Trophoblast cell (in vitro differentiated cells and primary cell): ENCODE measurements at regions not wholly inside any gene's neighbourhood (a gene's known extent, or its start where the extent isn't known, plus 50 kb on each side); places are given as distances from the start of the nearest gene placed in this dataset.

ENCODE experiments used
- DNase-seq, 2 donors: peaks; one replicate each; pipeline ENCODE4 v3.0.0-alpha.2; 2016
- H2AFZ ChIP-seq: 2 replicates; pipeline ENCODE4 v1.6.1; 2013; ENCODE audit warnings: low read length, moderate library complexity, mild to moderate bottlenecking; ENCODE audit not compliant: insufficient read depth, poor library complexity
- H2AK5ac ChIP-seq: 2 replicates; pipeline ENCODE4 v1.6.1; 2013; ENCODE audit warnings: mild to moderate bottlenecking, low read length
- H2BK120ac ChIP-seq: 2 replicates; pipeline ENCODE4 v1.6.1; 2013; ENCODE audit warnings: low read length, mild to moderate bottlenecking, moderate library complexity; ENCODE audit not compliant: insufficient read depth, poor library complexity
- H2BK12ac ChIP-seq: 2 replicates; pipeline ENCODE4 v1.6.1; 2013; ENCODE audit warnings: mild to moderate bottlenecking, low read length, moderate library complexity
- H2BK5ac ChIP-seq: 2 replicates; pipeline ENCODE4 v1.6.1; 2013; ENCODE audit warnings: low read length, low read depth, moderate library complexity, mild to moderate bottlenecking; ENCODE audit not compliant: poor library complexity
- H3K14ac ChIP-seq: 2 replicates; pipeline ENCODE4 v1.6.1; 2013; ENCODE audit warnings: mild to moderate bottlenecking, low read length
- H3K18ac ChIP-seq: 2 replicates; pipeline ENCODE4 v1.6.1; 2013; ENCODE audit warnings: mild to moderate bottlenecking, low read length
- H3K23ac ChIP-seq: 2 replicates; pipeline ENCODE4 v1.6.1; 2013; ENCODE audit warnings: low read length
- H3K27ac ChIP-seq: 2 replicates; pipeline ENCODE4 v1.5.1; 2013; ENCODE audit warnings: low read depth, mild to moderate bottlenecking, inconsistent platforms, low read length, moderate library complexity
- H3K27me3 ChIP-seq: 2 replicates; pipeline ENCODE4 v1.6.1; 2013; ENCODE audit warnings: inconsistent platforms, mild to moderate bottlenecking, low read length, moderate library complexity; ENCODE audit not compliant: insufficient read depth
- H3K36me3 ChIP-seq, 2 experiments: 1 replicate in 1 of 2; 2 replicates in 1 of 2; pipeline ENCODE4 v1.6.1; 2013; ENCODE audit warnings: low read length in 2 of 2, mild to moderate bottlenecking in 2 of 2, moderate library complexity in 1 of 2; ENCODE audit not compliant: insufficient read depth in 2 of 2, control insufficient read depth in 1 of 2
- H3K4ac ChIP-seq: 2 replicates; pipeline ENCODE4 v1.6.1; 2013; ENCODE audit warnings: low read depth, mild to moderate bottlenecking, low read length, moderate library complexity
- H3K4me1 ChIP-seq, 2 experiments: 1 replicate in 1 of 2; 2 replicates in 1 of 2; pipeline ENCODE4 v1.6.1; 2013; ENCODE audit warnings: low read length in 2 of 2, mild to moderate bottlenecking in 2 of 2, moderate library complexity in 1 of 2; ENCODE audit not compliant: insufficient read depth in 2 of 2, control insufficient read depth in 1 of 2
- H3K4me2 ChIP-seq: 2 replicates; pipeline ENCODE4 v1.6.1; 2013; ENCODE audit warnings: inconsistent platforms, mild to moderate bottlenecking, low read length, moderate library complexity
- H3K4me3 ChIP-seq: 2 replicates; pipeline ENCODE4 v1.5.1; 2013; ENCODE audit warnings: mild to moderate bottlenecking, low read depth, low read length, inconsistent platforms
- H3K79me1 ChIP-seq: one replicate; pipeline ENCODE4 v1.6.1; 2013; ENCODE audit warnings: low read length
- H3K79me2 ChIP-seq: 2 replicates; pipeline ENCODE4 v1.6.1; 2013; ENCODE audit warnings: low read length, mild to moderate bottlenecking; ENCODE audit not compliant: control insufficient read depth, insufficient read depth, poor library complexity
- H3K9ac ChIP-seq: 2 replicates; pipeline ENCODE4 v1.6.1; 2013; ENCODE audit warnings: mild to moderate bottlenecking, low read length
- H3K9me3 ChIP-seq: 2 replicates; pipeline ENCODE4 v1.6.1; 2013; ENCODE audit warnings: low read depth, mild to moderate bottlenecking, control low read depth, inconsistent platforms, low read length; ENCODE audit not compliant: insufficient read depth
- H4K12ac ChIP-seq: 2 replicates; pipeline ENCODE4 v1.6.1; 2013; ENCODE audit warnings: low read depth, mild to moderate bottlenecking, low read length, moderate library complexity
- H4K8ac ChIP-seq: 2 replicates; pipeline ENCODE4 v1.6.1; 2013; ENCODE audit warnings: low read depth, mild to moderate bottlenecking, low read length, moderate library complexity
- H4K91ac ChIP-seq: one replicate; pipeline ENCODE4 v1.6.1; 2013; ENCODE audit warnings: low read depth, mild to moderate bottlenecking, low read length, moderate library complexity
- WGBS: extraction: QIAGEN DNeasy Blood & Tissue Kit; methylation state at CpG from one replicate; pipeline ENCODE4 v1.1.7; 2013; ENCODE audit warnings: missing lambda C conversion rate; ENCODE audit not compliant: insufficient read length, insufficient coverage; ENCODE audit errors: extremely low coverage; 5-methylcytosine and 5-hydroxymethylcytosine counted together

- H2AFZ ChIP-seq: no peak overlapping the region
- no peak overlapping the region for H3K14ac ChIP-seq
- H4K12ac ChIP-seq: no peak overlapping the region
- H3K4ac ChIP-seq: no peak overlapping the region
- no peak overlapping the region for H3K9ac ChIP-seq
- H2BK120ac ChIP-seq: no peak overlapping the region
- no peaks in the 10 kb centered on the region for H3K36me3 ChIP-seq
- H3K79me1 ChIP-seq: peaks cover 2% of the 10 kb centered on the region
- no peaks in the 10 kb centered on the region for H3K27me3 ChIP-seq
- H2AK5ac ChIP-seq: no peak overlapping the region
- H3K27ac ChIP-seq: no peak overlapping the region
- peaks cover 1% of the 10 kb centered on the region for H3K9me3 ChIP-seq
- H3K4me2 ChIP-seq: no peak overlapping the region
- H3K4me1 ChIP-seq: no peaks in the 10 kb centered on the region
- no peaks in the 10 kb centered on the region for H3K79me2 ChIP-seq
- H2BK5ac ChIP-seq: no peak overlapping the region
- H3K23ac ChIP-seq: no peak overlapping the region
- no peak overlapping the region for H3K4me3 ChIP-seq
- no peak overlapping the region for H4K91ac ChIP-seq
- H2BK12ac ChIP-seq: no peak overlapping the region
- no peak overlapping the region for H4K8ac ChIP-seq
- WGBS: no CpG with 5 or more reads among the region's 3 CpGs
- no peak overlapping the region for H3K18ac ChIP-seq
- no peak for DNase-seq
Observed at GRCh38 chr14:101282418-101282817, 278.9 kb upstream of the DIO3 start.

GRCh38 chr14:101284711-101285110 lies 276.6 kb upstream of the DIO3 start:
- Histone ChIP-seq H2BK5ac (no peak overlapping the region), H3K18ac (no peak overlapping the region), H4K12ac (no peak overlapping the region), H2BK12ac (no peak overlapping the region), H3K79me2 (no peaks in the 10 kb centered on the region), H3K9ac (no peak overlapping the region), H3K79me1 (no peaks in the 10 kb centered on the region), H2AFZ (no peak overlapping the region), H3K4me2 (no peak overlapping the region), H3K4me3 (no peak overlapping the region), H2AK5ac (no peak overlapping the region), H3K9me3 (peaks cover 1% of the 10 kb centered on the region), H3K36me3 (no peaks in the 10 kb centered on the region), H3K4ac (no peak overlapping the region), H3K14ac (no peak overlapping the region), H3K23ac (no peak overlapping the region), H4K91ac (no peak overlapping the region), H2BK120ac (no peak overlapping the region), H3K27ac (no peak overlapping the region), H4K8ac (no peak overlapping the region), H3K27me3 (no peaks in the 10 kb centered on the region), H3K4me1 (peaks cover 0 to 2% of the 10 kb centered on the region in 2 experiments)
- no peak for DNase-seq
- no CpG with 5 or more reads among the region's 3 CpGs for WGBS

GRCh38 chr14:101286271-101287018 lies 274.9 kb upstream of the DIO3 start:
- no peak overlapping the region for H2AK5ac ChIP-seq
- no peak overlapping the region for H2BK5ac ChIP-seq
- no peak overlapping the region for H3K14ac ChIP-seq
- no peak overlapping the region for H3K9ac ChIP-seq
- no peak overlapping the region for H4K12ac ChIP-seq
- H2BK120ac ChIP-seq: no peak overlapping the region
- H3K18ac ChIP-seq: no peak overlapping the region
- H3K79me1 ChIP-seq: no peaks in the 10 kb centered on the region
- H3K4me1 ChIP-seq: peaks cover 0 to 2% of the 10 kb centered on the region in 2 experiments
- no peak overlapping the region for H2AFZ ChIP-seq
- no CpG with 5 or more reads among the region's 19 CpGs for WGBS
- no peak overlapping the region for H3K23ac ChIP-seq
- peak overlapping the region; percentile 15 for H4K91ac ChIP-seq
- no peak overlapping the region for H3K27ac ChIP-seq
- no peaks in the 10 kb centered on the region for H3K27me3 ChIP-seq
- H3K36me3 ChIP-seq: no peaks in the 10 kb centered on the region
- no peak overlapping the region for H3K4ac ChIP-seq
- H3K9me3 ChIP-seq: peaks cover 1% of the 10 kb centered on the region
- DNase-seq: no peak
- no peak overlapping the region for H2BK12ac ChIP-seq
- H3K4me3 ChIP-seq: no peak overlapping the region
- H3K4me2 ChIP-seq: no peak overlapping the region
- no peak overlapping the region for H4K8ac ChIP-seq
- no peaks in the 10 kb centered on the region for H3K79me2 ChIP-seq

- Histone ChIP-seq H3K79me2 (no peaks in the 10 kb centered on the region), H4K91ac (no peak overlapping the region), H3K9me3 (peaks cover 1% of the 10 kb centered on the region), H4K12ac (no peak overlapping the region), H3K4ac (no peak overlapping the region), H3K9ac (no peak overlapping the region), H3K27me3 (no peaks in the 10 kb centered on the region), H2BK12ac (no peak overlapping the region), H3K14ac (no peak overlapping the region), H2AK5ac (no peak overlapping the region), H3K27ac (no peak overlapping the region), H3K18ac (no peak overlapping the region), H3K4me3 (peak overlapping the region; percentile 26), H3K4me1 (peaks cover 0 to 6% of the 10 kb centered on the region in 2 experiments), H3K36me3 (no peaks in the 10 kb centered on the region), H3K79me1 (no peaks in the 10 kb centered on the region), H4K8ac (no peak overlapping the region), H3K23ac (no peak overlapping the region), H2BK120ac (no peak overlapping the region), H3K4me2 (no peak overlapping the region), H2AFZ (no peak overlapping the region), H2BK5ac (no peak overlapping the region)
- no peak for DNase-seq
- WGBS: no CpG with 5 or more reads among the region's 20 CpGs
Observed at GRCh38 chr14:101288436-101289229, 272.7 kb upstream of the DIO3 start.
